BLaER1 treated with 17β-estradiol and CSF1 and Interleukin-3, amounts not matched to agents 10 nM and 100 nM (cell line): ENCODE measurements at regions not wholly inside any gene's neighbourhood (a gene's known extent, or its start where the extent isn't known, plus 50 kb on each side); places are given as distances from the start of the nearest gene placed in this dataset.

Experiments used
- H3K27ac ChIP-seq, 11 experiments: shearing (Covaris generic); formaldehyde crosslinking; 2 replicates each; pipeline ENCODE4 v1.8.1; 2022
- H3K27me3 ChIP-seq, 11 experiments: shearing (Covaris generic); formaldehyde crosslinking; 2 replicates each; pipeline ENCODE4 v1.8.1; 2022
- H3K36me3 ChIP-seq, 11 experiments: shearing (Covaris generic); formaldehyde crosslinking; 2 replicates each; pipeline ENCODE4 v1.8.1; 2022
- H3K4me1 ChIP-seq, 10 experiments: shearing (Covaris generic); formaldehyde crosslinking; 2 replicates each; pipeline ENCODE4 v1.8.1; 2022
- H3K4me2 ChIP-seq, 11 experiments: shearing (Covaris generic); formaldehyde crosslinking; 2 replicates each; pipeline ENCODE4 v1.8.1; 2022
- H3K4me3 ChIP-seq, 10 experiments: shearing (Covaris generic); formaldehyde crosslinking; 2 replicates each; pipeline ENCODE4 v1.8.1; 2022
- H3K9ac ChIP-seq, 11 experiments: shearing (Covaris generic); formaldehyde crosslinking; 2 replicates each; pipeline ENCODE4 v1.8.1; 2022
- H3K9me3 ChIP-seq, 11 experiments: shearing (Covaris generic); formaldehyde crosslinking; replicated peaks in 1 of 11; 2 replicates each; pipeline ENCODE4 v1.8.1; 2022
- H4K20me1 ChIP-seq, 11 experiments: shearing (Covaris generic); formaldehyde crosslinking; 2 replicates each; pipeline ENCODE4 v1.8.1; 2022
- Cebpa-rat ChIP-seq, 11 experiments: shearing (Covaris generic); IDR thresholded peaks; 2 replicates each; pipeline ENCODE4 v1.8.1; 2022

- H3K4me1 ChIP-seq = no peaks in the 10 kb centered on the region
- no peak for TF ChIP-seq Cebpa-rat (IDR thresholded peaks at IDR 0.05)
- H4K20me1 ChIP-seq = no peaks in the 10 kb centered on the region
- no peak overlapping the region for H3K4me2 ChIP-seq
- no peak overlapping the region for H3K9ac ChIP-seq
- H3K9me3 ChIP-seq = peaks cover 0 to 25% (median 11%) of the 10 kb centered on the region in 11 experiments; a peak in 15 of 22 replicates
- H3K36me3 ChIP-seq = no peaks in the 10 kb centered on the region
- no peaks in the 10 kb centered on the region for H3K27me3 ChIP-seq
- H3K4me3 ChIP-seq = no peak overlapping the region
- no peak overlapping the region for H3K27ac ChIP-seq
Measured at GRCh38 chr18:55920063-55920462, 332.1 kb upstream of the TCF4 start.

GRCh38 chr18:55918444-55918843 lies 330.5 kb upstream of the TCF4 start:
- H3K27ac ChIP-seq = no peak overlapping the region
- H3K9me3 ChIP-seq = peaks cover 0 to 20% (median 13%) of the 10 kb centered on the region in 11 experiments; a peak in 15 of 22 replicates
- no peaks in the 10 kb centered on the region for H3K27me3 ChIP-seq
- no peak for TF ChIP-seq Cebpa-rat (IDR thresholded peaks at IDR 0.05)
- H3K4me1 ChIP-seq = no peaks in the 10 kb centered on the region
- no peak overlapping the region for H3K9ac ChIP-seq
- H3K36me3 ChIP-seq = no peaks in the 10 kb centered on the region
- H3K4me3 ChIP-seq = no peak overlapping the region
- no peaks in the 10 kb centered on the region for H4K20me1 ChIP-seq
- no peak overlapping the region for H3K4me2 ChIP-seq

GRCh38 chr18:55912919-55913318 lies 324.9 kb upstream of the TCF4 start:
- no peak overlapping the region for H3K9ac ChIP-seq
- no peak for TF ChIP-seq Cebpa-rat (IDR thresholded peaks at IDR 0.05)
- peak overlapping the region in 1 of 11 experiments; percentile 35; a peak in 2 of 22 replicates for H3K4me2 ChIP-seq

GRCh38 chr18:55912071-55912470 lies 324.1 kb upstream of the TCF4 start:
- H3K36me3 ChIP-seq = no peaks in the 10 kb centered on the region
- peaks cover 0 to 16% (median 0%) of the 10 kb centered on the region in 10 experiments; a peak in 3 of 20 replicates for H3K4me1 ChIP-seq
- no peak for TF ChIP-seq Cebpa-rat (IDR thresholded peaks at IDR 0.05)
- H3K9ac ChIP-seq = no peak overlapping the region
- H3K27ac ChIP-seq = no peak overlapping the region
- no peaks in the 10 kb centered on the region for H4K20me1 ChIP-seq
- no peak overlapping the region for H3K4me3 ChIP-seq
- no peaks in the 10 kb centered on the region for H3K27me3 ChIP-seq
- peak overlapping the region in 1 of 11 experiments; percentile 35; a peak in 2 of 22 replicates for H3K4me2 ChIP-seq
- H3K9me3 ChIP-seq = peaks cover 0 to 13% (median 8%) of the 10 kb centered on the region in 11 experiments; a peak in 15 of 22 replicates

More at GRCh38 chr18:55912919-55913318, 324.9 kb upstream of the TCF4 start:
- Histone ChIP-seq H3K36me3 (no peaks in the 10 kb centered on the region), H4K20me1 (no peaks in the 10 kb centered on the region), H3K9me3 (peaks cover 0 to 19% (median 15%) of the 10 kb centered on the region in 11 experiments; a peak in 15 of 22 replicates), H3K27ac (no peak overlapping the region), H3K27me3 (no peaks in the 10 kb centered on the region), H3K4me3 (no peak overlapping the region), H3K4me1 (peaks cover 0 to 16% (median 0%) of the 10 kb centered on the region in 10 experiments; a peak in 3 of 20 replicates)

GRCh38 chr18:55910296-55910695 lies 322.3 kb upstream of the TCF4 start:
- Histone ChIP-seq H3K9me3 (peaks cover 0 to 8% (median 0%) of the 10 kb centered on the region in 11 experiments; a peak in 1 of 22 replicates), H3K4me3 (no peak overlapping the region), H3K4me2 (peak overlapping the region in 1 of 11 experiments; percentile 3; a peak in 1 of 22 replicates), H3K27me3 (no peaks in the 10 kb centered on the region), H3K27ac (no peak overlapping the region), H4K20me1 (no peaks in the 10 kb centered on the region), H3K36me3 (no peaks in the 10 kb centered on the region), H3K9ac (no peak overlapping the region), H3K4me1 (peaks cover 0 to 16% (median 0%) of the 10 kb centered on the region in 10 experiments; a peak in 3 of 20 replicates)
- TF ChIP-seq Cebpa-rat (IDR thresholded peaks at IDR 0.05) = no peak

- Histone ChIP-seq H3K27ac (no peak overlapping the region), H3K4me1 (peaks cover 0 to 16% (median 0%) of the 10 kb centered on the region in 10 experiments; a peak in 3 of 20 replicates), H3K36me3 (no peaks in the 10 kb centered on the region), H3K4me3 (no peak overlapping the region), H3K27me3 (no peaks in the 10 kb centered on the region), H3K9ac (no peak overlapping the region), H4K20me1 (no peaks in the 10 kb centered on the region), H3K9me3 (peaks cover 0 to 8% (median 0%) of the 10 kb centered on the region in 11 experiments; a peak in 1 of 22 replicates), H3K4me2 (no peak overlapping the region)
- TF ChIP-seq Cebpa-rat (IDR thresholded peaks at IDR 0.05) = no peak
Measured at GRCh38 chr18:55908901-55909366, 320.9 kb upstream of the TCF4 start.

- Histone ChIP-seq H4K20me1 (no peaks in the 10 kb centered on the region), H3K27ac (no peak overlapping the region), H3K4me2 (no peak overlapping the region), H3K9ac (no peak overlapping the region), H3K9me3 (0 out of 22 replicates have a peak, but pooled peaks cover 0 to under 1% (median 0%) of the 10 kb centered on the region in 11 experiments), H3K4me1 (peaks cover 0 to 14% (median 0%) of the 10 kb centered on the region in 10 experiments; a peak in 3 of 20 replicates), H3K36me3 (no peaks in the 10 kb centered on the region), H3K27me3 (no peaks in the 10 kb centered on the region), H3K4me3 (no peak overlapping the region)
- TF ChIP-seq Cebpa-rat (IDR thresholded peaks at IDR 0.05) = no peak
Measured at GRCh38 chr18:55907453-55908175, 319.6 kb upstream of the TCF4 start.

GRCh38 chr18:55906536-55906935 lies 318.5 kb upstream of the TCF4 start:
- Histone ChIP-seq H3K36me3 (no peaks in the 10 kb centered on the region), H3K9me3 (no peaks in the 10 kb centered on the region), H3K4me2 (no peak overlapping the region), H3K4me1 (peaks cover 0 to 9% (median 0%) of the 10 kb centered on the region in 10 experiments; a peak in 3 of 20 replicates), H3K27ac (no peak overlapping the region), H3K9ac (no peak overlapping the region), H3K27me3 (no peaks in the 10 kb centered on the region), H4K20me1 (no peaks in the 10 kb centered on the region), H3K4me3 (no peak overlapping the region)
- TF ChIP-seq Cebpa-rat (IDR thresholded peaks at IDR 0.05) = no peak

- H3K36me3 ChIP-seq = no peaks in the 10 kb centered on the region
- H3K27ac ChIP-seq = no peak overlapping the region
- H3K27me3 ChIP-seq = no peaks in the 10 kb centered on the region
- no peak overlapping the region for H3K4me2 ChIP-seq
- no peak overlapping the region for H3K9ac ChIP-seq
- H3K4me3 ChIP-seq = no peak overlapping the region
- H3K4me1 ChIP-seq = no peaks in the 10 kb centered on the region
- no peak for TF ChIP-seq Cebpa-rat (IDR thresholded peaks at IDR 0.05)
- H4K20me1 ChIP-seq = no peaks in the 10 kb centered on the region
- no peaks in the 10 kb centered on the region for H3K9me3 ChIP-seq
Measured at GRCh38 chr18:55903911-55904310, 315.9 kb upstream of the TCF4 start.
